GM12878 (cell line): ENCODE measurements at regions not wholly inside any gene's neighbourhood (a gene's known extent, or its start where the extent isn't known, plus 50 kb on each side); places are given as distances from the start of the nearest gene placed in this dataset.

Experiments
- BRCA1 ChIP-seq: IDR thresholded peaks from 2 replicates; pipeline ENCODE4 v1.6.1; 2011; ENCODE audit warnings: low read depth, low read length, improper control_type of control experiment
- EP300 ChIP-seq, 2 experiments: fragments of 150-350 bp in 1 of 2; IDR thresholded peaks; 2 replicates each; pipeline ENCODE4 v1.6.1; 2011 to 2012; ENCODE audit warnings: low read depth in 2 of 2, low read length in 2 of 2, borderline replicate concordance in 1 of 2, improper control_type of control experiment in 1 of 2, inconsistent platforms in 1 of 2; ENCODE audit not compliant: control insufficient read depth in 1 of 2
- EZH2 ChIP-seq: IDR thresholded peaks from 2 replicates; pipeline ENCODE4 v1.6.1; 2012; ENCODE audit warnings: low read depth, mild to moderate bottlenecking, control low read depth, inconsistent platforms, low read length, borderline replicate concordance; ENCODE audit not compliant: control insufficient read depth
- HDAC2 ChIP-seq: fragments of 200-600 bp; sonication (generic); IDR thresholded peaks from 2 replicates; pipeline ENCODE4 v1.6.1; 2017
- NFIC ChIP-seq: IDR thresholded peaks from 2 replicates; pipeline ENCODE4 v1.6.1; 2012; ENCODE audit warnings: low read depth, mild to moderate bottlenecking, inconsistent platforms, low read length, moderate library complexity
- POLR2A ChIP-seq: IDR thresholded peaks from 2 replicates; pipeline ENCODE4 v1.6.1; 2011; ENCODE audit warnings: low read depth, mild to moderate bottlenecking, low read length
- SMC3 ChIP-seq: IDR thresholded peaks from 2 replicates; pipeline ENCODE4 v1.6.1; 2011; ENCODE audit warnings: low read length, improper control_type of control experiment, borderline replicate concordance
- YY1 ChIP-seq: IDR thresholded peaks from 2 replicates; pipeline ENCODE4 v1.6.1; 2011; ENCODE audit warnings: low read depth, mild to moderate bottlenecking, low read length
- TF ChIP-seq, protein P1 (sequence below), 3 experiments: IDR thresholded peaks in 2 of 3; conservative IDR thresholded peaks in 1 of 3; 2 replicates each; pipeline ENCODE4 v1.5.1; 2011; ENCODE audit warnings: low read depth in 3 of 3, low read length in 3 of 3, mild to moderate bottlenecking in 3 of 3, control low read depth in 2 of 3, moderate library complexity in 2 of 3, inconsistent platforms in 1 of 3, mixed read lengths in 1 of 3; ENCODE audit not compliant: control insufficient read depth in 2 of 3, insufficient read depth in 1 of 3; ENCODE audit errors: extremely low read depth in 1 of 3

DNA sequence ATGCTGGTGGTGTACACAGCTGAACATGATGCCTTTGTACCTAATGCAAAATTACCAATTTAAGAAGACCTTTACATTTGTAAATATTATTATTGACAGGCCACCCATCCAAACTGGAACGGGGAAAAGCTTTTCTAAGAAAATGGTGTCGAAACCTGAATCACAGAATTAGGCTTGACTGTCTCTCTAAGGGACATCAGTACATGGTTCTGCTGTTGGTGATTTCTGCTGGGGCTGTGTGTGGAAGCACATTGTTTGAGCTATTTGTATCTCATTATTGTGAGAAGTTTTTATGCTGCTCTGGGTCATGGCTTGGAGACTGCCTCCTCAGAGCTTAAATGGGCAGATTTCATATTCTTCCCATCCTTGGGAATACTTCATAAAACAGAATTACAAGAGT, 420.9 kb upstream of the POU3F3 start:
- TF ChIP-seq EP300 (IDR thresholded peaks at IDR 0.05; ENCODE audit: borderline replicate concordance in 1 of 2, control insufficient read depth in 1 of 2, low read depth in 2 of 2, low read length in 2 of 2), result no peak
- TF ChIP-seq SMC3, result no peak
- no peak for TF ChIP-seq POLR2A
- TF ChIP-seq HDAC2, result no peak
- TF ChIP-seq YY1, result no peak
- TF ChIP-seq, protein P1, sequence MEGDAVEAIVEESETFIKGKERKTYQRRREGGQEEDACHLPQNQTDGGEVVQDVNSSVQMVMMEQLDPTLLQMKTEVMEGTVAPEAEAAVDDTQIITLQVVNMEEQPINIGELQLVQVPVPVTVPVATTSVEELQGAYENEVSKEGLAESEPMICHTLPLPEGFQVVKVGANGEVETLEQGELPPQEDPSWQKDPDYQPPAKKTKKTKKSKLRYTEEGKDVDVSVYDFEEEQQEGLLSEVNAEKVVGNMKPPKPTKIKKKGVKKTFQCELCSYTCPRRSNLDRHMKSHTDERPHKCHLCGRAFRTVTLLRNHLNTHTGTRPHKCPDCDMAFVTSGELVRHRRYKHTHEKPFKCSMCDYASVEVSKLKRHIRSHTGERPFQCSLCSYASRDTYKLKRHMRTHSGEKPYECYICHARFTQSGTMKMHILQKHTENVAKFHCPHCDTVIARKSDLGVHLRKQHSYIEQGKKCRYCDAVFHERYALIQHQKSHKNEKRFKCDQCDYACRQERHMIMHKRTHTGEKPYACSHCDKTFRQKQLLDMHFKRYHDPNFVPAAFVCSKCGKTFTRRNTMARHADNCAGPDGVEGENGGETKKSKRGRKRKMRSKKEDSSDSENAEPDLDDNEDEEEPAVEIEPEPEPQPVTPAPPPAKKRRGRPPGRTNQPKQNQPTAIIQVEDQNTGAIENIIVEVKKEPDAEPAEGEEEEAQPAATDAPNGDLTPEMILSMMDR (IDR thresholded peaks at IDR 0.05 in 2 of 3, conservative IDR thresholded peaks at IDR 0.05 in 1 of 3; ENCODE audit: control insufficient read depth in 2 of 3, extremely low read depth in 1 of 3, insufficient read depth in 1 of 3, low read depth in 3 of 3, low read length in 3 of 3), result no peak
- TF ChIP-seq NFIC, result no peak
- no peak for TF ChIP-seq EZH2
- no peak for TF ChIP-seq BRCA1
